GM20431 (cell line): ENCODE measurements at regions not wholly inside any gene's neighbourhood (a gene's known extent, or its start where the extent isn't known, plus 50 kb on each side); places are given as distances from the start of the nearest gene placed in this dataset.

Experiments used
- in situ Hi-C: fragments of 300-500 bp; cut with MseI, MboI; formaldehyde crosslinking; loops from one replicate; pipeline ENCODE4 v1.15.0; 2020; ENCODE audit warnings: low sequenced_read_pairs; ENCODE audit not compliant: unreplicated experiment

DNA sequence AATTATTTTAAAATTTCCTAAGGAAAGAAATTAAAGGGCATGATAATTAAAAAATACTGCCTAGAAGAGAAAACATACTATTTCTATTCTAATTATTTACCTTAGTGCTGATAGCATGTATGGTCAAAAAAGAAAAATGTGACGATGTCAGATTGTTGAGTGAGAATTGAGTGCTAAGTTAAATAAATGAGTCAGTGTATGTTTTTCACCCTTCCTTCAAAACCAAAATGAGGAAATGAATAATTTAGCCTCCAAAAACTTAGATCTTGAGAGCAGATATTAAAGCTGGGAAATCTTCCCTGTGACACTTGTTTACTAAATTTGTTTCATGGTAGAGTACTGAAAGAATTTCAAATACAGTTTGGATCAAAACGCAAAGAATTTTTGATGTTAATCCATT is 58.6 kb upstream of the NYAP2 start:
- in situ Hi-C loops = no loop called here

DNA sequence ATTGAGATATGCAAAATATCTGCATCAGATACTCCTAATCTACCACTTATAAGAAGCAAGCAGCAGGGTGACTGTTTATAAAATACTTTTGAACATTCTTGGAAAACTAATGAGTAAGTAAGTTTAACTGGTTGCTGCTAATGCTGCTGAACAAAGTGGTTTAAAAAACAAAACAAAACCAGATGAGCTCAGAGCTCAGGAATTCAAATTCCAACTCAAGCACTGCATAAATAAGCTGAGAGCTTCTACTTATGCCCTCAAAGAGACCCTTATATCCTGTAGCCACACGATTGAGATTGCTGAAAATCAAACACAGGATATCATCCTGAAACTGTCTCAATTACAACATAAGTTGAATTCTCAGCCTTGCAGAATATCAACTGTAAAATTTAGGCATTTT is 62.3 kb upstream of the NYAP2 start:
- in situ Hi-C loops = no loop called here

DNA sequence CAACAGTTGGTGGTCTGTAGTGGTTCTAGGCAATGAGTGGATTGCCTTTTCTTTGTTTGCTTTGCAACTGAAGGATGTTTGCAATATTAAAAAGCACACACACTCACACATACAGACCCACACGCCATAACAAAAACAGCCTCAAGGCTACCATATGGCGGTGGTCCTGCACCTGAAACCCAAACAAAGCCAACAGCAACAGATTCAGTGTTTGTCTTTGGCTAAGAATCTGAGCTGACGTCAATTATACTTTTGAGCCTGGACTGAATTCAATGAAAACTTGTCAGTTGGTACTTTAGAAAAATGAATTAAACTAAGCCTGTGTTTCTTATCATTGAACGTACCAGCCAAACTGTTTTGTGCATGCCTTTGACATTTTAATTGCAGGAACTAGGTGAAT is 65.0 kb upstream of the NYAP2 start:
- in situ Hi-C loops = no loop called here

DNA sequence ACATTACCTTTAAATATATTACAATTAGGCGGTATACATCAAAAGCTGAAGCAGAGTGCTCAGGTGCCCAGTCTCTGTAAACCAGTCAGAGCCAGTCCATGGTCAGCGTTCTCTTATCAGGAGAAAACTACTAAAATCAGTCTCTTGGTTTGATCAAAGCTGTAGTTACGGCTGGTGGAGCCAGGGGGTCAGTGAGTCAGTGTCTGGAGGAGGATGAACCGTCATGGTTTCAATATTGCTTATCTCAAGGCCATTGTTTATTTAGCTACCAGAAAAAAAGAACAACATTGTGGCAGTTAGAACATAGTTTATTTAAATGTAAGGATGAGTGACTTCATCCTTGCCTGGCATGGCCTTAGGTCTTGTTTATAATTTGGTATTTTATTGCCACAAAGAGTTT is 71.3 kb upstream of the NYAP2 start:
- in situ Hi-C loops = no loop called here

DNA sequence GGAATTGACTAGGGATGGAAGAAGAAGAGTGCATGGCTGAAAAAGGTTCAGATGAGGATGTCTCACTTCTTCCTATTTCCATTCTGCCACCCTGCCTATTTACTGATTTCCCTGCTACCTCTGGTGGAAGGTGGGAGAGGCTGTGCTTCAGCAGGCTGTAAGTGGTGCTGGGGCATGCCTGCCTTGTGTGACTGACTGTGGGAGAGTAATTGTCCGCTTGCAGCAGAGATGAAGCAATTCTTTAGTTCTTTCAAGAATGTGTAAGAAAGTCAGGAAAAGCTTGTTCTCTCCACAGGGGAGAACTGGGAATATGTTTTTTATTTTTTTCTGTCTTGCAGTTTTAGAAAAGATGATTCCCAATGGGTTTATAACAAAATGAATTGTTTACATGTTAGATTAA is 72.5 kb upstream of the NYAP2 start:
- in situ Hi-C loops = no loop called here

DNA sequence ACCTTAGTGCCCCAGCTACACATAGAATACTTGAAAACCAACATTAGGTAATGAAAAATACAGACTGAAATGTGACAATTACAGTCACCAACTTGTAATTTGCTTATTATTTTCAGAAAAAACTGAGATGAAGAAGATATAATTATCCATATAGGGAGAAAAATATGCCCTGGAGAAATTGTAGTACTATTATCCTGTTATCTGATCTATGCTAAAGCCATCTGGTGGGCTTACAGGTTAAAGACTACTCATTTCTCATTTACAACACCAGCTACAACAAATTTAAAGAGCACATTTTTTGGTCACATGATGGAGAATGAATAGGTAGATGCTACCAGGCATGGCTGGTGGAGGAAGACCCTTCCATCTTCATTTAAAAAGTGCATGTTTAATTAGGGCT is 79.6 kb upstream of the NYAP2 start:
- in situ Hi-C loops = no loop called here

DNA sequence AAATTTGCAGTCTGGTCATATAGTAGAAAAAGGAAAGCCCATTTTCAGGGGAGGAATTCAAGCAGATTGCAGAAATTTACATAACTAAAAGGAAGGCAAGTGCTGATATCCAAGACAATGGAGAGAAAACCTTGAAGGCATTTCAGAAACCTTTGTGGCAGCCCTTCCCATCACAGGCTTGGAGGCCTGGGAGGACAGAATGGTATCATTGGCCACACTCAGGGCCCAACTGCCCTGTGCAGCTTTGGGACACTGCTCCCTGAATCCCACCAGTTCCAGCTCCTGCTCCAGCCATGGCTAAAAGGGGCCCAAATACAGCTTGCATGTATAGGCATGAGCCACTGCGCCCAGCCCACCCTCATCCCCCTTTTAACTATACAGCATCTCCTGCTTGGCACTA is 81.1 kb upstream of the NYAP2 start:
- in situ Hi-C loops = no loop called here

DNA sequence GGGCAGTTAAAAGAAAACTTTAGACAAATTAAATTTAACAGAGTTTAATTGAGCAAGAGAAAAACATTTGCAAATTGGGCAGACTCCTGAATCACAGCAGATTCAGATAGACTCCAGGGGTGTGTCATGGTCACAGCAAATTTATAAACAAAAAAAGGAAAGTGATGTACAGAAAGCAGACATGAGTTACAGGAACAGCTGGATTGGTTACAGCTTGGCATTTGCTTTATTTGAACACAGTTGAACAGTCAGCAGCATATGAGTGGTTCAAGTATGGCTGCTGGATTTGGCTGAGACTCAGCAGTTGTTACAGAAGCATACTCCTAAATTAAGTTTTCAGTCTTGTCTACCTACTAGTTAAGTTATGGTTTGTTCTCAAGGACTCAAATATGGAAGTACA is 82.3 kb upstream of the NYAP2 start:
- in situ Hi-C loops = no loop called here

DNA sequence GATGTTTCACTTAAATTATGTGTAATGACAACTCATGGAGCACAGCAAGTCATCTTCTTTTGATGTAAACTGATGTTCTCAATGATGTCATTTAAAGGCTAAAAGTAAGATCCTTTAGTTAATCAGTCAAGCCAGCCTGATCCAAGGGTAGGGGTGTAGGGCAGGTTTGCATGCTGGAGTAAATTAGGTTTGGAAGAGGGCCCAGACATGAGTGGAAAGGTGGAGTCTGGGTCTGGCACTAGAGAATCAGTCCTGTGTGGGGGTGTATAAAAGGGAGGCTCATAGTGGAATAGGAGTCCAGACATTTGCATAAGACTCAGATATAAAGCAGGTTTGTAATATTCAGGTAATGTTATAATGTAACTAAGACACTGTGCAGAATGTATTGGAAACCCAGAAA is 88.8 kb upstream of the NYAP2 start:
- in situ Hi-C loops = no loop called here

DNA sequence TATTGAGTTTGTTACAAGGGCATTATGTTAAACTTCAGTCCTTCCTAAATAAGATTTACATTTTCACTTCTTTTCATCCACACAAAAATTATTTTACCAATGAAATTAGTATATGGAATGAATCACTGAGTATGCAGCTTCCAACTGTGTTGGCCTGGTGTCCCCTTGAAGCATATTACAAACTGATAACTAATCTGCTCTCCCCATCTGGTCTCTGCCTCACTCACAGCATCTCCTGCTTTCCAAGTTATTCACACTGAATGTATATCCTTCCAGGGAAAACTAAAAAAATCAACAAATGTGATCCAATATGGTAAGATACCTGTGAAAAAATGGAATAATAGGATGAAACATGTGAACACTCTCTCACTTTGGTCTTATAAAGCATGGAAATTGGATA is 90.0 kb upstream of the NYAP2 start:
- in situ Hi-C loops = no loop called here

DNA sequence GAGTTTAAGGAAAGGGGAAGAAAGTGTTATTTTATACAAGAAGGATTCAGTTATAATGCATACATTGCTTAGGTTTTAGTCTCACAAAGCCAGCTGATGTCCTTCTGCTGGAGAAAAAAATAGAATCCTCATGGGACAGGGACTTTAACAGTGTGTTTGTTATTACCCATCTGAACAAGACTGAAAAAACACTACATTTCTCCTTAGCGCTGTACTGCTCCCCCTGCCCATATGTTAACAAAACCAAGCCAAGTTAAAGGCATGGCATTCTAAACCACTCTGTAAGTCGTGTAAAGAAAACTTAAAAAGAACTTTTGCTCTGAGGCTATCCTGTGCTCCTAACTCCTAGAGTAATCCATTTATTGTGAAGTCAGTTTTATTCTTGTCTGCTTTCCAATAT is 102.6 kb upstream of the NYAP2 start:
- in situ Hi-C loops = loop anchor here (25.0 kb wide), 1 partner anchor 365 kb away; no protein-coding TSS in a partner anchor

DNA sequence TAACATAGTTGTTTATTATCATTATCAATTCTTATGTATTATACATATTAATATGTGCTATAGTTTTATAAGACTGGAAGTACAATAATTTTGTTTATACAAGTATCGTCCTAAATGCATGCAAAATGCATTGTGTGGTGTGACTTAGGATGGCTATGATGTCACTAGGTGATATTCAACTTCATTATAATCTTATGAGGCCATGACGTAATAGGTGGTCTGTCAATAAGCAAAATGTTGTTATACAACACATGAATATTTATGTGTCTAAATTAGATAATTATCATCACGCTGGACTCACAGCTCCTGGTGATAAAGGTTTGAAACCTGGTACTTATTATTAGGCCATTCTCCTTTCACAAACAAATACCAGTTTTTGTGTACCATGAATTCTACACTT is 104.4 kb upstream of the NYAP2 start:
- in situ Hi-C loops = loop anchor here (25.0 kb wide), 1 partner anchor 367 kb away; no protein-coding TSS in a partner anchor

DNA sequence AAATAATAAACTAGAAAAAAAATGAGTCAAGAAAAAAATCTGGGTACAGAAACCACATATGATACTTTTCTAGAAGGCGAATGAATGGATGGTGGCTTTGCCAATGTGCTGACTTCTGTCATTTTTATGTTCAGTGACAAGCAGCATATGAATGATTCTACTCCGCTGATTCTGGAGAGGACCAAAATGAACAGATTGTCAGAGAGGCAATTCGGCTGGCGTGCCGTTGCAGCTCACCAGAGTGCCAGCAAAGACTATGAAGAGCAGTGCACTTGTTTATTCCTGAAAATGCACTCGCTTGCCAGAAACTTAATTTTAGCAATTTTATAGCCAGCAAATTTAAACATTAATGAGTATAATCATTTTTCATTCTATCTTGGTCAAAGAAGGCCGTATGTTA is 105.9 kb upstream of the NYAP2 start:
- in situ Hi-C loops = loop anchor here (25.0 kb wide), 1 partner anchor 369 kb away; no protein-coding TSS in a partner anchor

DNA sequence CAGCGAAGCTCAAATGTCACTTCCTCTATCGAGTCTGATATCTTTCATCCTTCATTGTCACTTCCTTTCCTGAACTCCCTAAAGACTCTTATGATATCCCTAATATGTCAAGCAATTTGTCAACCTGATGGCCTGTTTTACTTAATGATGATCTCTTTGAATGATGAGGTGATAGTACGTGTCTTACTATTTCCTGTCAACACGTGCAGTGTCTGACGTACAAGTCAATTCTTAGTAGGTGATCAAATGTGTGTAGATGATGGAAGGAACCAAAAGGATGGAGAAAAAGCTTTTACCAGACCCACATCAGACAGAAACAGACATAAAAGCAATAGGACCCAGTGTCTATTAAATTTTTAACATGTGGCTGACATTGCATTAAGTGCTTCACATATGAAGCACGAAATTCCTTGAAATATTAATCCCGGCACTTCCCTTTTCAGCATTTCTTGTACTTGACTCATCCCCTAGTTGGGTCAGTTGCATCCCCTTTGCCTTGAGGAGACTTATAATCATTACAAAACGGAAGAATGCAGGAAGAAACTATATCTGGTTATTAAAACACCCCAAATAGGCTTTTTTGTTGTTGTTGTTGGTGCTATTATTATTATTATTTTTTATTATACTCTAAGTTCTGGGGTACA is 108.6 kb upstream of the NYAP2 start:
- in situ Hi-C loops = loop anchor here (25.0 kb wide), 1 partner anchor 371 kb away; no protein-coding TSS in a partner anchor

DNA sequence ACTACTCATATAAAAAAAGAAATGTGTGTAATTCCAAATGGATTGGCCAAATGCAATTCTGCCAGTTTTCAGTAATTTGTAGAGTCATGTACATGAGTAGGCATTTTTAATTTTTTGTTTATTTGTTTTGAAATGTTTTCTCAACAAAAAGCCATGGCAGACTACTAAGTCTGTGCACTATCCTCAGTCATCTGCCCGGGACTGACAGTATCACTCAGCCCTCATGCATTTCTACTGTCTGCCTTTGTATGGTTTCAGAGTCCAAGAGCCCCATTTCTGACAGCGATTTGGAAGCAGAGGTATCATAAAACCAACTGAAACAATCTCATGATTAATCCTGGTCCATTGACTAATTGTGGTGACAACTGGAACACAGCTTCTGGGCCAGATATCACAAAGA is 109.9 kb upstream of the NYAP2 start:
- in situ Hi-C loops = loop anchor here (25.0 kb wide), 1 partner anchor 373 kb away; no protein-coding TSS in a partner anchor

DNA sequence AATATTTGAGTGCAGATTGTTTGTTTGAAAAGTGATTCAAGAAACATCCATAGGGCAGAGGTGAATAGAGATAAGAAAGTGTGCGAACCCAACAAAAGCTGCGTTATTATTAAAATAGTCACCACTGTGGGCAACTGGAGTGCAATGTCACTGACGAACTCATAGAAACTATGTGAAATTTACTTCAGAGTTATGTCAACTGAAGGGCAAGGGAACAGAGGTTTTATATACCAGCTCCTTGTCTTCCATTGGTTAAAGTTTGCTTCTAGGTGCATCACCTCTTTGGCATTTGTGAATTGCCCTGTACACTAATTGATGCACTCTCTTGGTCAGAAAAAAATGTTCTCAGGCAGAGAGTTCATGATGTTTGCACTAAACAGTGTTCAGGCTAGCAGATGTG is 110.5 kb upstream of the NYAP2 start:
- in situ Hi-C loops = loop anchor here (25.0 kb wide), 1 partner anchor 373 kb away; no protein-coding TSS in a partner anchor

DNA sequence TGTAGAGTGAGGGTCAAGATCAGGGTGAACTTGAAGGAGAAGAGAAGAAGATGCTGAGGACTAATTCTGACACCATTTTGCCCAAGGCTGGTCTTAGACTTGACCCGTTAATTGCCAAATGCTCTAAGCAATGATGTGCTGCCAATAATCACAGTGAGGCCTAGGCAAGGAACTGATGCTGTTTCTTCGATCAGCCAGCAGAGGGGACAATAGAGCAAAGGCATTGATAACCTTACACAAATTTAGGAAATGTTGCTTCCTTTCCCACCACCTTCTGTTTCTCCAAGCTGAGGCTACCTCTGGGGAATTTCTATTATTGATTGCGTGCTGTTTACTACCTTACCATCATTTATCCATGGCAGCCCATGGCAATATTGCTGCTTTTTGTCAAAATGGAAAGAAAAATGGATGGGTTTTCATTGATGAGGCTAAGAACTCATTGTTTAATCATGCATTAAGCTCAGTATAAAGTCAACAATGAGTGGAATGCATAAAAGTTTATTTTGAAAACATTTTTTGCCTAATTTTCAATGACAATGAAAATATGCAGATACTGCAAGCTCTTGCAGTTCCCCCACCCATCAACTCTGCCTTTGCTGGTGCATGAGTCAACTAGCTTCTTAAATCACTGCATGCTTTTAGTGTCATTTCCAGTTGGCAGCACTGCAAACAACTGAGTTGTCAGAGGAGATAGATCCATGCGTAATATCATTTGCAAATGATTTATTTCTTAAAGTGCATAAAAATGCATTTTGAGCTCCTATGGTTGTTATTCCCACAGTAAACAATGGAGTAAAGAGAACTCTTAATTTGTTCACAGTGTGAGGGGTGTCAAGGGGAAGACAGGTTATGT is 116.4 kb upstream of the NYAP2 start:
- in situ Hi-C loops = loop anchor here (25.0 kb wide), 1 partner anchor 379 kb away; no protein-coding TSS in a partner anchor

DNA sequence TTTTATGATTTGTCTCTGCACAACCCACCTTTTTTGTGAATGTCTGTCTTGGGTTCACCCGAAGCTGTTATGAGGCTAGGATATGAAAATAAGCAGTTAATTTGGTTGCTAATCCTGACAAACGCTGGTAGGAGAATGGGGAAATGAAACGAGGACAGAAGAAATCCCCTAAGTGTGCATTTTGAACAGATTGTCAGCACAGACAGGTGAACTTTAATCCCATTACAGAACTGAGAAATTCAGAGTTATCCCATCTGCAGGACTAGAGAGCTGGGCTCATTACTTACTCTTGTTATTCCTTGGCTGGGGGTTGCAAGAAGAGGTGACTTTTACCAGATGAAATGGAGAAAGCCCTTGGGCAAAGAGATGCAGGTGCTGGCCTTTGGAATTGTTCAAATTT is 123.3 kb upstream of the NYAP2 start:
- in situ Hi-C loops = loop anchor here (25.0 kb wide), 1 partner anchor 386 kb away; no protein-coding TSS in a partner anchor

DNA sequence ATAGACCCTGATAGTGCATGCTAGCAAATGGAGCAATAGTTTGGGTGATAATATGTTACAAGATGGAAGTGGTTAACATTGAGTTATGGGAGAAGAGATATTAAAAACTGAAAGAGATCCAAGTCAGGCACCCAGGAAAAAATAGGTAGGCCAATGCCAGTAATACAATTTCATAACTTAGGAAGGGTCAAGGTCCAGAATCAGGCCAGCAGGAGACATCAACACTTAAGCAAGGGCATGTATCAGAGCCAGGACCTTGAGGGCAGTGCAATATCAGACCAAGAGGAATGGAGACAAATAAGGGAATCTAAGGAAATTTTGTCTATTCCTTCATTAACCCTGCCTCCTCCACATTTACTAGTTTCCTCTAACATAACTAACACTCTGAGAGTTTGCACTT is 124.1 kb upstream of the NYAP2 start:
- in situ Hi-C loops = loop anchor here (25.0 kb wide), 1 partner anchor 387 kb away; no protein-coding TSS in a partner anchor

DNA sequence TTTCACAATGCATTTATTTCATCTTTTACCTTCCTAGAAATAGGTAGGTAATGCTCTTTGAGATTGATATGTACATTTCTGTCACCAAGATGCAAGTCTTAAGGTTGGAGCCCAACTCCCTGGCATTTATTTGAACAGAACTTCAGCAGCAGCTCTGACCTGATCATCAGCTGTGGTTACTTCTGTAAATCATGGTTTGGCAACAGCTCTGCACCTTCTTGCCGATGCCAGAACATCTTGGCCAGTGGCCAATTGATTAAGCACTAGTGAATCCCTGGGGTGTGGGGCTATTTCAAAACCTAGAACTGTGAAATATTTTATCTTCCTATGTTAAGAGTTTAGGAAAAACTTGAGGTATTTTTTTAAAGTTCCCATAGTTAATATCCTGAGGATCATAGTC is 124.8 kb upstream of the NYAP2 start:
- in situ Hi-C loops = loop anchor here (25.0 kb wide), 1 partner anchor 388 kb away; no protein-coding TSS in a partner anchor

DNA sequence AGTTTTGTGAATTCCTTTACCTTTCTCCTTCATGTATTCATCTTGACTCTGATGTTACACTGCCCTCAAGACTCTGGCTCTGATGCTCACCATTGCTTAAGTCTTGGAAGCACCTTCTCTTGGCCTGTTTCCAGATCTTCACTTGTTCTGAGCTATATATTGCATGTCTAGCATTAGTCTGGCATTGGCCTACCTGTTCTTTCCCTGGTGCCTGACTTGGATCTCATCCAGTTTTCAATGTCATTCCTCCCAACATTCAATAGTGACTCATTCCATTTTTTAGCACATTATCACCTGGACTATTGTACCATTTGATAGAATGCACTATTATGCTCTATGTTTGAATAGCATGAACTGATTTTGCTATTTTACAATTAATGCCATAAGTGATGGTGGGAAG is 127.3 kb upstream of the NYAP2 start:
- in situ Hi-C loops = no loop called here
